Common myeloid progenitor, CD34-positive (primary cell): ENCODE measurements at regions not wholly inside any gene's neighbourhood (a gene's known extent, or its start where the extent isn't known, plus 50 kb on each side); places are given as distances from the start of the nearest gene placed in this dataset.

Experiments
- CTCF ChIA-PET: fragments of 350-600 bp; sonication (Branson Sonifier 250); formaldehyde crosslinking; loops from one replicate; lab custom pipeline; 2021; ENCODE audit warnings: antibody characterized with exemption; lab: Charles Lee
- POLR2A ChIA-PET: fragments of 350-600 bp; sonication (Branson Sonifier 250); formaldehyde crosslinking; loops from one replicate; lab custom pipeline; 2021; ENCODE audit warnings: antibody characterized with exemption; lab: Charles Lee
- DNase-seq, 3 donors: peaks; one replicate each; pipeline versions ENCODE4 v3.0.0 to v3.0.0-alpha.2; 2013
- H3K27ac ChIP-seq, 2 experiments: 1 replicate in 1 of 2; 2 replicates in 1 of 2; pipeline ENCODE4 v1.7.0; 2013; ENCODE audit warnings: inconsistent platforms in 2 of 2, low read length in 2 of 2, mild to moderate bottlenecking in 2 of 2, low read depth in 1 of 2, moderate library complexity in 1 of 2; ENCODE audit not compliant: severe bottlenecking in 2 of 2, insufficient read depth in 1 of 2, poor library complexity in 1 of 2
- H3K27me3 ChIP-seq, 5 experiments: replicated peaks in 2 of 5; 1 replicate in 3 of 5; 2 replicates in 2 of 5; pipeline versions ENCODE4 v1.6.1 to v1.7.0; 2013; ENCODE audit warnings: low read length in 4 of 5, mild to moderate bottlenecking in 2 of 5, moderate library complexity in 2 of 5, inconsistent platforms in 1 of 5; ENCODE audit not compliant: insufficient read depth in 5 of 5, control insufficient read depth in 4 of 5
- H3K36me3 ChIP-seq, 4 experiments: 1 replicate in 2 of 4; 2 replicates in 2 of 4; pipeline versions ENCODE4 v1.6.1 to v1.7.0; 2013; ENCODE audit warnings: low read length in 3 of 4, control low read depth in 1 of 4, mild to moderate bottlenecking in 1 of 4; ENCODE audit not compliant: control insufficient read depth in 4 of 4, insufficient read depth in 4 of 4
- H3K4me1 ChIP-seq, 4 experiments: 1 replicate in 3 of 4; 2 replicates in 1 of 4; pipeline versions ENCODE4 v1.6.1 to v1.7.1; 2013; ENCODE audit warnings: low read length in 3 of 4, mild to moderate bottlenecking in 3 of 4, control low read depth in 1 of 4, inconsistent platforms in 1 of 4, moderate library complexity in 1 of 4; ENCODE audit not compliant: control insufficient read depth in 4 of 4, insufficient read depth in 4 of 4; ENCODE audit errors: control extremely low read depth in 1 of 4
- H3K4me3 ChIP-seq, 7 experiments: 1 replicate in 4 of 7; 2 replicates in 3 of 7; pipeline versions ENCODE4 v1.5.1 to v1.7.0; 2013; ENCODE audit warnings: mild to moderate bottlenecking in 7 of 7, low read length in 6 of 7, moderate library complexity in 6 of 7, inconsistent platforms in 2 of 7, low read depth in 2 of 7, control low read depth in 1 of 7; ENCODE audit not compliant: insufficient read depth in 4 of 7, control insufficient read depth in 1 of 7; ENCODE audit errors: extremely low read depth in 1 of 7
- H3K9me3 ChIP-seq, 5 experiments: 1 replicate in 4 of 5; 2 replicates in 1 of 5; pipeline versions ENCODE4 v1.6.1 to v1.7.1; 2013; ENCODE audit warnings: low read length in 4 of 5, mild to moderate bottlenecking in 2 of 5, inconsistent platforms in 1 of 5, low read depth in 1 of 5, moderate library complexity in 1 of 5; ENCODE audit not compliant: control insufficient read depth in 4 of 5, insufficient read depth in 2 of 5; ENCODE audit errors: control extremely low read depth in 1 of 5
- WGBS: methylation state at CpG from one replicate; pipeline ENCODE4 v1.1.5; 2013; ENCODE audit not compliant: insufficient coverage; 5-methylcytosine and 5-hydroxymethylcytosine counted together

DNA sequence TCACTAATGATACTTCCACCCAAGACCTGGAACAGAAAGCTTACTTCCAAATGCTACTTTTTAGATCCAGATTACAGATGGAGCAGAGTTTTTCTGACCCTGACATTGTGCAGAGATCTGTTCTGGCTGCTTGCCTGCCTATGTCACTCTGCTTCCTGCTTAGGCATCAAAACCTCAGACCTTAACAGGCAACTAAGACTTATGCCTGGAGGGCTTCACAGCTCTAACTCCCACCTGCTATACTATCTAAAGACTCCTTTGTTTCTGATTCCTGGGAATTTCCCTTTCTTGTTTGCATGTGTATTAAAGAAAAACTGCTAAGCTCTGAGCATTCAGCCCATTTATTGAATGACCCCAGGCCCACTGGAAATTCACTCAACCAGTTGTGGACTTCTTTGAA is 157.4 kb upstream of the NPHP3 start:
- Histone ChIP-seq H3K27me3 (no peaks in the 10 kb centered on the region), H3K27ac (no peak overlapping the region), H3K36me3 (no peaks in the 10 kb centered on the region), H3K9me3 (no peaks in the 10 kb centered on the region), H3K4me3 (no peak overlapping the region), H3K4me1 (no peaks in the 10 kb centered on the region)
- ChIA-PET CTCF (no interaction called here), POLR2A (no interaction called here)
- DNase-seq, result no peak

- ChIA-PET POLR2A (no interaction called here), CTCF (no interaction called here)
- Histone ChIP-seq H3K4me3 (no peak overlapping the region), H3K27ac (no peak overlapping the region), H3K9me3 (peaks cover 0 to 1% (median 0%) of the 10 kb centered on the region in 5 experiments), H3K27me3 (peaks cover 0 to 2% (median 0%) of the 10 kb centered on the region in 5 experiments), H3K36me3 (no peaks in the 10 kb centered on the region), H3K4me1 (no peaks in the 10 kb centered on the region)
- DNase-seq, result no peak
- no CpG with 5 or more reads among the region's 1 CpG for WGBS
These were observed 152.5 kb upstream of the NPHP3 start for GRCh38 chr3:132874701-132875100.

DNA sequence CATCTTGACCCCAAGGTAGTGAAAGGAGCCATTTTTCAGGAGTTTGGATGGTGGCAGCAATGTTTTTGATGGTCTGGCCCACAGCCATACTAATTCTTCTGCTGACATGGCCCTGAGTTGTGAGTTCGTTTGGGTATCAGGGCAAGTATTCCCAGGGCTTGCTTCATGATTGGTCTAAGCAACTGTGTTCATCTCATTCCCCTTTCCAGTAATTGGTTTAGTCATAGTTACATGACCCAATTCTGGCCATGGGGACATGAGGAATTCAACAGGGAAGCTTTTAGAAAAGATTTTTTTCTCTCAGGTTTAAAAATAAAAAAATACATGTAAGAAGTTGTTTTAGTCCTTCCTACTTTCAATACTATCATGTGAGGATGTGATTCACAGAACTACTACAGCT is 150.5 kb upstream of the NPHP3 start:
- Histone ChIP-seq H3K4me1 (peaks cover 0 to 4% (median 1%) of the 10 kb centered on the region in 4 experiments), H3K36me3 (no peaks in the 10 kb centered on the region), H3K27ac (no peak overlapping the region), H3K4me3 (no peak overlapping the region), H3K9me3 (peaks cover 0 to 1% (median 0%) of the 10 kb centered on the region in 5 experiments), H3K27me3 (peaks cover 0 to 2% (median 0%) of the 10 kb centered on the region in 5 experiments)
- no peak for DNase-seq
- POLR2A ChIA-PET, result no interaction called here
- WGBS, result 100% methylated on average over 1 of the region's 1 CpG
- CTCF ChIA-PET, result no interaction called here

GRCh38 chr3:132871956-132872355 is 149.7 kb upstream of the NPHP3 start:
- CTCF ChIA-PET, result no interaction called here
- Histone ChIP-seq H3K27me3 (peaks cover 0 to 2% (median 0%) of the 10 kb centered on the region in 5 experiments), H3K36me3 (no peaks in the 10 kb centered on the region), H3K9me3 (peaks cover 0 to 1% (median 0%) of the 10 kb centered on the region in 5 experiments), H3K27ac (no peak overlapping the region), H3K4me1 (peaks cover 0 to 4% (median 1%) of the 10 kb centered on the region in 4 experiments), H3K4me3 (no peak overlapping the region)
- no peak for DNase-seq
- POLR2A ChIA-PET, result no interaction called here
- 100% methylated on average over 1 of the region's 4 CpGs for WGBS

- H3K4me3 ChIP-seq, result no peak overlapping the region
- ChIA-PET CTCF (no interaction called here), POLR2A (no interaction called here)
- H3K27me3 ChIP-seq, result peaks cover 0 to 2% (median 0%) of the 10 kb centered on the region in 5 experiments
- no peak overlapping the region for H3K27ac ChIP-seq
- 96% methylated on average over 3 of the region's 4 CpGs for WGBS
- no peak for DNase-seq
- peaks cover 0 to 1% (median 0%) of the 10 kb centered on the region in 5 experiments for H3K9me3 ChIP-seq
- H3K4me1 ChIP-seq, result peaks cover 0 to 4% (median 1%) of the 10 kb centered on the region in 4 experiments
- H3K36me3 ChIP-seq, result no peaks in the 10 kb centered on the region
These were observed 148.3 kb upstream of the NPHP3 start for GRCh38 chr3:132870541-132870940.

DNA sequence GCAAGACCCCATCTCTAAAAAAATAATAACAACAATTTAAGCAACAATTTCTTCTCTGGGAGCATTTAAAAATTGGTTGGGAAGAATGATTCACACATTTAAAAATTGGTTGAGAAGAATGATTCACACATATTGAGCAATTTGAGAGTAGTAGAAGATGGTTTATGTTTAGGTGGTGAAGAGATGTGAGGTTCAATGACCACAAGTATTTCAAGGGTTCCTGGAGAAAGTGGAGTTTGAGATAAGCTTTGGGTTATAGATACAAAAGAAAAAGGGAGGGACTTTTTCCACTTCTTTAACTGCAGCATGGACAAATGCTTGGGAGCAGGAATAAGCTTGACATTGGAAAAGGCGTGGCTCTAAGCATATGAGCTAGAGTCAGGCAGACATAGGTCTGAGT is 145.7 kb upstream of the NPHP3 start:
- POLR2A ChIA-PET, result interaction anchor here (0.6 kb wide), 1 partner anchor 145 kb away, joined by 6 read pairs; no protein-coding TSS in a partner anchor
- CTCF ChIA-PET, result no interaction called here
- Histone ChIP-seq H3K27me3 (no peaks in the 10 kb centered on the region), H3K4me3 (no peak overlapping the region), H3K9me3 (no peaks in the 10 kb centered on the region), H3K27ac (no peak overlapping the region), H3K36me3 (no peaks in the 10 kb centered on the region), H3K4me1 (peaks cover 0 to 4% (median 1%) of the 10 kb centered on the region in 4 experiments)
- 90% methylated on average over 1 of the region's 1 CpG for WGBS
- DNase-seq, result no peak

DNA sequence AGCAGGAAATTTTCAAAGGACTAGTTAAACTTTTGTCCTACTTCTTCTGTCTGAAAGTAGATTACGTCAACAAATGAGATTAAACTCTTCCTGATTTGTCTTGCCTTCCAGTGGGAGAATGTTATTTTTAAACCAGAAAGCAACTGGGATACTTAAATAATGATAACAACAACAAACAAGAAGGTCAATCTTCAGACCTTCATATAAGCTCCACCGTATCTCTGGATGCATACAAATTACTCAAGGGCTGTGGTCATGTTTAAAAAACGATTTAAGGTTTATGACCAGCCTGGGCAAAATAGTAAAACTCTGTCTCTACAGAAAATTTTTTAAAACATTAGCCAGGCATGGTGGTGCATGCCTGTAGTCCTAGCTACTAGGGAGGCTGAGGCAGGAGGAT is 145.3 kb upstream of the NPHP3 start:
- H3K27me3 ChIP-seq, result no peaks in the 10 kb centered on the region
- no peaks in the 10 kb centered on the region for H3K36me3 ChIP-seq
- no peaks in the 10 kb centered on the region for H3K9me3 ChIP-seq
- 100% methylated on average over 1 of the region's 3 CpGs for WGBS
- ChIA-PET CTCF (no interaction called here), POLR2A (no interaction called here)
- no peak overlapping the region for H3K27ac ChIP-seq
- no peak for DNase-seq
- H3K4me1 ChIP-seq, result peaks cover 0 to 4% (median 1%) of the 10 kb centered on the region in 4 experiments
- no peak overlapping the region for H3K4me3 ChIP-seq
